ENCODE measurements at regions not wholly inside any gene's neighbourhood (a gene's known extent, or its start where the extent isn't known, plus 50 kb on each side); places are given as distances from the start of the nearest gene placed in this dataset.

DNA sequence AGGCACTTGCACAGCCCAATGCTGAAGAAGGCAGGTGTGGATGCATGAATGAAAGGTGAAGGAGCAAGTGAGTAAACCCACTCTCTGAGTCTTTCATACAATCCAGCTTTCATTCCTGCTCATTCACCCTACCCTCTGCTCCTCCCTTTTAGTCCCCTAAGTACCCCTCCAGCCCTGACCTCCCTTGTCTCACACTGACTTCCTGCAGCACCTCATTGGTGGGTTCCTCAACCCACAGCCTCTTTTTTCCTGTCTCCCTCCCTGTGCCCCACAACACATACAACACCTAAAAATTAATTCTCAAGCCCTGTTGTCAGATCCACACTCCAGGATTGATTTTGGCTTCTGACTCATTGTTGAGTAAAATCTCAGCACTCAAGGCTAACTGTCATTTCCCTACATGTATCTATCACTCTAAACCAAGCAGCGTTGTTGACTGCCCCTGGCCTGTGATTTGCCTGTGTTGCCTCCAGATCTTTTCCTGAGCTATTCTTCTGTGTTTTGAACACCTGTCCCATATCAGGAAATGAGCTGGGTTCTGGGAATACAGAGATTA, 177.3 kb upstream of the SERP2 start:
- no peak for TF ChIP-seq POLR2AphosphoS5 (IDR thresholded peaks at IDR 0.05; ENCODE audit: low read depth, low read length)
- no peak for TF ChIP-seq POLR2A (IDR thresholded peaks at IDR 0.05; ENCODE audit: low read depth, low read length)
- TF ChIP-seq TAF1 (IDR thresholded peaks at IDR 0.05; ENCODE audit: borderline replicate concordance, low read depth, low read length): no peak

All from GM12892 (cell line).